NCI-H69 (cell line): ENCODE measurements at regions not wholly inside any gene's neighbourhood (a gene's known extent, or its start where the extent isn't known, plus 50 kb on each side); places are given as distances from the start of the nearest gene placed in this dataset.

Experiments used
- DNase-seq: peaks from one replicate; lab custom pipeline; 2025; lab: John Stamatoyannopoulos, UW

GRCh38 chr2:49490710-49491109 is 336.4 kb upstream of the FSHR start:
- peak; percentile 47 for DNase-seq

- no peak for DNase-seq
Measured at GRCh38 chr2:49487139-49487538, 332.8 kb upstream of the FSHR start.

- no peak for DNase-seq
Measured at GRCh38 chr2:49480520-49480919, 326.2 kb upstream of the FSHR start.

- no peak for DNase-seq
Measured at GRCh38 chr2:49465157-49465831, 311.0 kb upstream of the FSHR start.

- DNase-seq = no peak
Measured at GRCh38 chr2:49459314-49459993, 305.1 kb upstream of the FSHR start.

GRCh38 chr2:49444005-49444404 is 289.7 kb upstream of the FSHR start:
- no peak for DNase-seq

- DNase-seq = no peak
Measured at GRCh38 chr2:49426996-49427395, 272.7 kb upstream of the FSHR start.

GRCh38 chr2:49416252-49416651 is 261.9 kb upstream of the FSHR start:
- DNase-seq = no peak

GRCh38 chr2:49404108-49404507 is 249.8 kb upstream of the FSHR start:
- DNase-seq = peak; percentile 10

- no peak for DNase-seq
Measured at GRCh38 chr2:49403637-49404036, 249.3 kb upstream of the FSHR start.

- DNase-seq = no peak
Measured at GRCh38 chr2:49379406-49379805, 225.1 kb upstream of the FSHR start.

- DNase-seq = no peak
Measured at GRCh38 chr2:49371128-49371701, 216.9 kb upstream of the FSHR start.

- no peak for DNase-seq
Measured at GRCh38 chr2:49369650-49370049, 215.3 kb upstream of the FSHR start.

- DNase-seq = no peak
Measured at GRCh38 chr2:49369101-49369500, 214.8 kb upstream of the FSHR start.

GRCh38 chr2:49367003-49367402 is 212.7 kb upstream of the FSHR start:
- DNase-seq = no peak

- DNase-seq = no peak
Measured at GRCh38 chr2:49360407-49360767, 206.1 kb upstream of the FSHR start.

GRCh38 chr2:49359721-49360406 is 205.5 kb upstream of the FSHR start:
- DNase-seq = peak; percentile 0

- no peak for DNase-seq
Measured at GRCh38 chr2:49355611-49356010, 201.3 kb upstream of the FSHR start.

GRCh38 chr2:49351560-49351959 is 197.2 kb upstream of the FSHR start:
- no peak for DNase-seq

- no peak for DNase-seq
Measured at GRCh38 chr2:49343638-49344037, 189.3 kb upstream of the FSHR start.

- no peak for DNase-seq
Measured at GRCh38 chr2:49342156-49342555, 187.8 kb upstream of the FSHR start.

GRCh38 chr2:49335546-49335945 is 181.2 kb upstream of the FSHR start:
- DNase-seq = no peak

GRCh38 chr2:49332415-49332814 is 178.1 kb upstream of the FSHR start:
- DNase-seq = no peak
